Liver (tissue), 8 donors: ENCODE measurements at regions not wholly inside any gene's neighbourhood (a gene's known extent, or its start where the extent isn't known, plus 50 kb on each side); places are given as distances from the start of the nearest gene placed in this dataset.

Source experiments
- DNase-seq: peaks from one replicate; pipeline ENCODE4 v3.0.0-alpha.2; 2017; ENCODE audit warnings: low spot score
- H3K27ac ChIP-seq, 2 donors: one replicate each; pipeline ENCODE4 v1.7.0; 2013; ENCODE audit warnings: inconsistent platforms in 2 of 2, low read length in 2 of 2, control low read depth in 1 of 2, low read depth in 1 of 2, mild to moderate bottlenecking in 1 of 2
- H3K27me3 ChIP-seq, 4 donors: one replicate each; pipeline versions ENCODE4 v1.6.1 to v1.7.0; 2013; ENCODE audit warnings: low read length in 3 of 4, inconsistent platforms in 1 of 4, mild to moderate bottlenecking in 1 of 4, moderate library complexity in 1 of 4; ENCODE audit not compliant: control insufficient read depth in 4 of 4, insufficient read depth in 4 of 4
- H3K36me3 ChIP-seq, 4 donors: one replicate each; pipeline versions ENCODE4 v1.6.1 to v1.7.0; 2013; ENCODE audit warnings: low read length in 3 of 4, mild to moderate bottlenecking in 3 of 4, low read depth in 1 of 4, moderate library complexity in 1 of 4; ENCODE audit not compliant: control insufficient read depth in 4 of 4, insufficient read depth in 3 of 4
- H3K4me1 ChIP-seq, 4 donors: one replicate each; pipeline versions ENCODE4 v1.6.1 to v1.7.0; 2013; ENCODE audit warnings: low read length in 3 of 4, mild to moderate bottlenecking in 3 of 4, moderate library complexity in 1 of 4; ENCODE audit not compliant: control insufficient read depth in 4 of 4, insufficient read depth in 4 of 4
- H3K4me3 ChIP-seq, 3 donors: one replicate each; pipeline versions ENCODE4 v1.6.1 to v1.7.0; 2013; ENCODE audit warnings: low read length in 3 of 3, control low read depth in 1 of 3, low read depth in 1 of 3, mild to moderate bottlenecking in 1 of 3
- H3K9ac ChIP-seq, 2 donors: one replicate each; pipeline ENCODE4 v1.7.0; 2013; ENCODE audit warnings: low read length in 2 of 2, mild to moderate bottlenecking in 2 of 2, moderate library complexity in 2 of 2, control low read depth in 1 of 2, low read depth in 1 of 2
- H3K9me3 ChIP-seq, 4 donors: one replicate each; pipeline versions ENCODE4 v1.6.1 to v1.7.0; 2013; ENCODE audit warnings: low read length in 3 of 4; ENCODE audit not compliant: control insufficient read depth in 4 of 4
- EGR1 ChIP-seq, 2 donors: IDR thresholded peaks; 2 replicates each; pipeline ENCODE4 v1.6.1; 2016 to 2018; ENCODE audit warnings: antibody characterized with exemption in 2 of 2, low read depth in 2 of 2
- FOXA1 ChIP-seq: IDR thresholded peaks from 2 replicates; pipeline ENCODE4 v1.6.1; 2016; ENCODE audit warnings: antibody characterized with exemption
- FOXA2 ChIP-seq: IDR thresholded peaks from 2 replicates; pipeline ENCODE4 v1.6.1; 2016; ENCODE audit warnings: antibody characterized with exemption
- GABPA ChIP-seq, 2 donors: IDR thresholded peaks in 1 of 2; conservative IDR thresholded peaks in 1 of 2; 2 replicates each; pipeline ENCODE4 v1.6.1; 2016; ENCODE audit warnings: antibody characterized with exemption in 2 of 2, mild to moderate bottlenecking in 1 of 2, moderate library complexity in 1 of 2
- HNF4G ChIP-seq: IDR thresholded peaks from 2 replicates; pipeline ENCODE4 v1.6.1; 2016; ENCODE audit warnings: antibody characterized with exemption
- NR2F2 ChIP-seq: IDR thresholded peaks from 2 replicates; pipeline ENCODE4 v1.6.1; 2016; ENCODE audit warnings: antibody characterized with exemption
- RXRA ChIP-seq, 2 donors: IDR thresholded peaks; 2 replicates each; pipeline ENCODE4 v1.6.1; 2017 to 2018; ENCODE audit warnings: antibody characterized with exemption in 2 of 2, mild to moderate bottlenecking in 1 of 2
- SP1 ChIP-seq: IDR thresholded peaks from 2 replicates; pipeline ENCODE4 v1.6.1; 2018; ENCODE audit warnings: antibody characterized with exemption, mild to moderate bottlenecking
- TAF1 ChIP-seq: conservative IDR thresholded peaks from 2 replicates; pipeline ENCODE4 v1.6.1; 2016; ENCODE audit warnings: antibody characterized with exemption, mild to moderate bottlenecking
- YY1 ChIP-seq: IDR thresholded peaks from 2 replicates; pipeline ENCODE4 v1.6.1; 2016; ENCODE audit warnings: antibody characterized with exemption, mild to moderate bottlenecking
- WGBS: extraction: QIAGEN DNeasy Blood & Tissue Kit; methylation state at CpG from one replicate; pipeline ENCODE4 v1.1.7; 2013; 5-methylcytosine and 5-hydroxymethylcytosine counted together
- TF ChIP-seq, protein P1 (sequence below): fragments of 150-350 bp; IDR thresholded peaks from 2 replicates; pipeline ENCODE4 v1.5.1; 2017; ENCODE audit warnings: improper control_type of control experiment, low read depth, low read length; ENCODE audit not compliant: missing input control
- TF ChIP-seq, protein P2 (sequence below): IDR thresholded peaks from 2 replicates; pipeline ENCODE4 v1.6.1; 2016; ENCODE audit warnings: antibody characterized with exemption
- TF ChIP-seq, protein P3 (sequence below): IDR thresholded peaks from 2 replicates; pipeline ENCODE4 v1.6.1; 2016; ENCODE audit warnings: antibody characterized with exemption
- TF ChIP-seq, protein P4 (sequence below): IDR thresholded peaks from 2 replicates; pipeline ENCODE4 v1.6.1; 2016; ENCODE audit warnings: antibody characterized with exemption, mild to moderate bottlenecking
- donor health status: healthy.
- donor health status: healthy.
- donor health status: healthy.
- donor health status: healthy.
- donor health status: healthy.

DNA sequence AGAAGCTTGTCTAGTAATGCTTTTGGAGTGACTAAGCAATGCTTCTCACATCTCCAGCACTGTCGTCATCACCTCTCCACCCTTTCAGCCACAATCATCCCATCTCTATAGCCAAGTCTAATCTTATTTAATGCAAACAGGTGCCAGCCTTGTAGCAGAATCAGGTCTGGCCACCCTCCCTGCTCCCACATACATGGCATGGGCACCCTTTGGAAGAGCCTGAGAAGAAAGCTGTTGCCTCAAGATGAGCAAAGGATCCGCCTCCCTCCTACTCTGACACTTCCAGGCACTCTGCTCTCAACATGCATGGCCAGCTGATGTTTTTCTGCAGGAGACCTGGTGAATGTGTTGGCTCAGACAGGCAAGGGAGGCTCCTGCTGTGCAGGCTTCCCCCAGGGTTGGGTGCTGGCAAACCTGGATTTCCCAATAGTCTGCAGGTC is 113.1 kb upstream of the GRIK3 start:
- no peak for TF ChIP-seq RXRA (IDR thresholded peaks at IDR 0.05)
- TF ChIP-seq, protein P1, sequence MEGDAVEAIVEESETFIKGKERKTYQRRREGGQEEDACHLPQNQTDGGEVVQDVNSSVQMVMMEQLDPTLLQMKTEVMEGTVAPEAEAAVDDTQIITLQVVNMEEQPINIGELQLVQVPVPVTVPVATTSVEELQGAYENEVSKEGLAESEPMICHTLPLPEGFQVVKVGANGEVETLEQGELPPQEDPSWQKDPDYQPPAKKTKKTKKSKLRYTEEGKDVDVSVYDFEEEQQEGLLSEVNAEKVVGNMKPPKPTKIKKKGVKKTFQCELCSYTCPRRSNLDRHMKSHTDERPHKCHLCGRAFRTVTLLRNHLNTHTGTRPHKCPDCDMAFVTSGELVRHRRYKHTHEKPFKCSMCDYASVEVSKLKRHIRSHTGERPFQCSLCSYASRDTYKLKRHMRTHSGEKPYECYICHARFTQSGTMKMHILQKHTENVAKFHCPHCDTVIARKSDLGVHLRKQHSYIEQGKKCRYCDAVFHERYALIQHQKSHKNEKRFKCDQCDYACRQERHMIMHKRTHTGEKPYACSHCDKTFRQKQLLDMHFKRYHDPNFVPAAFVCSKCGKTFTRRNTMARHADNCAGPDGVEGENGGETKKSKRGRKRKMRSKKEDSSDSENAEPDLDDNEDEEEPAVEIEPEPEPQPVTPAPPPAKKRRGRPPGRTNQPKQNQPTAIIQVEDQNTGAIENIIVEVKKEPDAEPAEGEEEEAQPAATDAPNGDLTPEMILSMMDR: no peak
- TF ChIP-seq HNF4G: no peak
- TF ChIP-seq SP1: no peak
- TF ChIP-seq FOXA1: no peak
- TF ChIP-seq, protein P2, sequence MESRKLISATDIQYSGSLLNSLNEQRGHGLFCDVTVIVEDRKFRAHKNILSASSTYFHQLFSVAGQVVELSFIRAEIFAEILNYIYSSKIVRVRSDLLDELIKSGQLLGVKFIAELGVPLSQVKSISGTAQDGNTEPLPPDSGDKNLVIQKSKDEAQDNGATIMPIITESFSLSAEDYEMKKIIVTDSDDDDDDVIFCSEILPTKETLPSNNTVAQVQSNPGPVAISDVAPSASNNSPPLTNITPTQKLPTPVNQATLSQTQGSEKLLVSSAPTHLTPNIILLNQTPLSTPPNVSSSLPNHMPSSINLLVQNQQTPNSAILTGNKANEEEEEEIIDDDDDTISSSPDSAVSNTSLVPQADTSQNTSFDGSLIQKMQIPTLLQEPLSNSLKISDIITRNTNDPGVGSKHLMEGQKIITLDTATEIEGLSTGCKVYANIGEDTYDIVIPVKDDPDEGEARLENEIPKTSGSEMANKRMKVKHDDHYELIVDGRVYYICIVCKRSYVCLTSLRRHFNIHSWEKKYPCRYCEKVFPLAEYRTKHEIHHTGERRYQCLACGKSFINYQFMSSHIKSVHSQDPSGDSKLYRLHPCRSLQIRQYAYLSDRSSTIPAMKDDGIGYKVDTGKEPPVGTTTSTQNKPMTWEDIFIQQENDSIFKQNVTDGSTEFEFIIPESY: no peak
- H3K36me3 ChIP-seq: no peaks in the 10 kb centered on the region
- peaks cover 0 to 4% (median 2%) of the 10 kb centered on the region in 4 donors for H3K27me3 ChIP-seq
- H3K9me3 ChIP-seq: no peaks in the 10 kb centered on the region
- H3K4me3 ChIP-seq: no peak overlapping the region
- H3K27ac ChIP-seq: no peak overlapping the region
- 72% methylated on average over 2 of the region's 2 CpGs for WGBS
- no peaks in the 10 kb centered on the region for H3K4me1 ChIP-seq
- no peak for DNase-seq
- no peak overlapping the region for H3K9ac ChIP-seq

DNA sequence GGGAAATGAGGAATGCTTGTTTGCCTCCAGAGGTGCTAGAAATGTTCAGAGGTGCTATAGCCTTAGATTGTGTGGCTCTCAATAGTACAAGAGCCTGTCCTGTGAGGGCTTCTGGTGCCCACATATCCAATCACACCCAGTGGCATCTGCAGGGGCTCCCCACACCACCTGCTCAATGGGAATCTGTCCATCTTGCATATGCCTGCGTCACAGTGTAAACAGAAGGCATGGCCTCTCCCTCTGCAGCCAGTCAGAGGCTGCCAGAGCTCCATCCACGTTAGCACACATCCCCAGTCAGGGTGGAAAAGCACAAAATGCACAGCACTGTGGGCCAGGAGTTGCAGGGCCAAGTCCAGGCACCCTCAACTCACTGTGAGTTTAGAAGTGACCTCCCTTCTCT is 113.6 kb upstream of the GRIK3 start:
- Histone ChIP-seq H3K27ac (no peak overlapping the region), H3K9ac (no peak overlapping the region), H3K36me3 (no peaks in the 10 kb centered on the region), H3K27me3 (peaks cover 0 to 4% (median 2%) of the 10 kb centered on the region in 4 donors), H3K4me3 (no peak overlapping the region), H3K9me3 (no peaks in the 10 kb centered on the region), H3K4me1 (no peaks in the 10 kb centered on the region)
- 45% methylated on average over 2 of the region's 2 CpGs for WGBS
- DNase-seq: no peak
- TF ChIP-seq EGR1 (IDR thresholded peaks at IDR 0.05; ENCODE audit: low read depth in 2 of 2): no peak
- TF ChIP-seq, protein P3, sequence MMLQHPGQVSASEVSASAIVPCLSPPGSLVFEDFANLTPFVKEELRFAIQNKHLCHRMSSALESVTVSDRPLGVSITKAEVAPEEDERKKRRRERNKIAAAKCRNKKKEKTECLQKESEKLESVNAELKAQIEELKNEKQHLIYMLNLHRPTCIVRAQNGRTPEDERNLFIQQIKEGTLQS: no peak
- no peak for TF ChIP-seq YY1
- no peak for TF ChIP-seq GABPA (IDR thresholded peaks at IDR 0.05 in 1 of 2, conservative IDR thresholded peaks at IDR 0.05 in 1 of 2)
- TF ChIP-seq, protein P4, sequence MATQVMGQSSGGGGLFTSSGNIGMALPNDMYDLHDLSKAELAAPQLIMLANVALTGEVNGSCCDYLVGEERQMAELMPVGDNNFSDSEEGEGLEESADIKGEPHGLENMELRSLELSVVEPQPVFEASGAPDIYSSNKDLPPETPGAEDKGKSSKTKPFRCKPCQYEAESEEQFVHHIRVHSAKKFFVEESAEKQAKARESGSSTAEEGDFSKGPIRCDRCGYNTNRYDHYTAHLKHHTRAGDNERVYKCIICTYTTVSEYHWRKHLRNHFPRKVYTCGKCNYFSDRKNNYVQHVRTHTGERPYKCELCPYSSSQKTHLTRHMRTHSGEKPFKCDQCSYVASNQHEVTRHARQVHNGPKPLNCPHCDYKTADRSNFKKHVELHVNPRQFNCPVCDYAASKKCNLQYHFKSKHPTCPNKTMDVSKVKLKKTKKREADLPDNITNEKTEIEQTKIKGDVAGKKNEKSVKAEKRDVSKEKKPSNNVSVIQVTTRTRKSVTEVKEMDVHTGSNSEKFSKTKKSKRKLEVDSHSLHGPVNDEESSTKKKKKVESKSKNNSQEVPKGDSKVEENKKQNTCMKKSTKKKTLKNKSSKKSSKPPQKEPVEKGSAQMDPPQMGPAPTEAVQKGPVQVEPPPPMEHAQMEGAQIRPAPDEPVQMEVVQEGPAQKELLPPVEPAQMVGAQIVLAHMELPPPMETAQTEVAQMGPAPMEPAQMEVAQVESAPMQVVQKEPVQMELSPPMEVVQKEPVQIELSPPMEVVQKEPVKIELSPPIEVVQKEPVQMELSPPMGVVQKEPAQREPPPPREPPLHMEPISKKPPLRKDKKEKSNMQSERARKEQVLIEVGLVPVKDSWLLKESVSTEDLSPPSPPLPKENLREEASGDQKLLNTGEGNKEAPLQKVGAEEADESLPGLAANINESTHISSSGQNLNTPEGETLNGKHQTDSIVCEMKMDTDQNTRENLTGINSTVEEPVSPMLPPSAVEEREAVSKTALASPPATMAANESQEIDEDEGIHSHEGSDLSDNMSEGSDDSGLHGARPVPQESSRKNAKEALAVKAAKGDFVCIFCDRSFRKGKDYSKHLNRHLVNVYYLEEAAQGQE: no peak
- no peak for TF ChIP-seq NR2F2
- TF ChIP-seq TAF1: no peak
- TF ChIP-seq, protein P1: no peak
- no peak for TF ChIP-seq FOXA1
- no peak for TF ChIP-seq FOXA2
- no peak for TF ChIP-seq RXRA (IDR thresholded peaks at IDR 0.05)
